B cell (primary cell): ENCODE measurements at regions not wholly inside any gene's neighbourhood (a gene's known extent, or its start where the extent isn't known, plus 50 kb on each side); places are given as distances from the start of the nearest gene placed in this dataset.

Source experiments
- ATAC-seq: fragments of 200-7000 bp; cut with Tn5 transposase; one replicate; pipeline ENCODE4 v1.10.0; 2021; ENCODE audit warnings: low read depth, mild to moderate bottlenecking, moderate number of reproducible peaks, moderate library complexity
- CTCF ChIA-PET: fragments of 350-600 bp; sonication (Branson Sonifier 250); formaldehyde crosslinking; loops from one replicate; lab custom pipeline; 2021; ENCODE audit warnings: antibody characterized with exemption, inconsistent platforms; lab: Charles Lee
- POLR2A ChIA-PET: fragments of 350-600 bp; sonication (Branson Sonifier 250); formaldehyde crosslinking; loops from one replicate; lab custom pipeline; 2021; ENCODE audit warnings: antibody characterized with exemption; lab: Charles Lee
- DNase-seq: peaks from one replicate; pipeline ENCODE4 v3.0.0; 2013
- H2AFZ ChIP-seq: 2 replicates; pipeline ENCODE4 v1.6.1; 2012; ENCODE audit warnings: mild to moderate bottlenecking, low read depth, low read length; ENCODE audit not compliant: insufficient read depth, poor library complexity, severe bottlenecking
- H3K27ac ChIP-seq, 2 donors: 1 replicate in 1 of 2; 2 replicates in 1 of 2; pipeline ENCODE4 v1.5.1; 2012 to 2013; ENCODE audit warnings: low read length in 2 of 2, mild to moderate bottlenecking in 2 of 2, moderate library complexity in 1 of 2
- H3K27me3 ChIP-seq, 4 experiments: fragments of 200-600 bp in 1 of 4; sonication (generic) in 1 of 4; replicated peaks in 1 of 4; 1 replicate in 2 of 4; 2 replicates in 2 of 4; pipeline versions ENCODE4 v1.6.1 to v1.7.0; 2013 to 2016; ENCODE audit warnings: low read length in 3 of 4, mild to moderate bottlenecking in 2 of 4, mixed read lengths in 1 of 4, moderate library complexity in 1 of 4; ENCODE audit not compliant: insufficient read depth in 4 of 4, control insufficient read depth in 3 of 4; ENCODE audit errors: control extremely low read depth in 1 of 4
- H3K36me3 ChIP-seq, 2 experiments: replicated peaks in 1 of 2; 1 replicate in 1 of 2; 2 replicates in 1 of 2; pipeline versions ENCODE4 v1.6.1 to v1.7.1; 2013; ENCODE audit warnings: low read length in 1 of 2; ENCODE audit not compliant: insufficient read depth in 2 of 2, control insufficient read depth in 1 of 2; ENCODE audit errors: control extremely low read depth in 1 of 2, extremely low read depth in 1 of 2
- H3K4me1 ChIP-seq, 2 donors: fragments of 200-600 bp in 1 of 2; sonication (generic) in 1 of 2; 1 replicate in 1 of 2; 2 replicates in 1 of 2; pipeline versions ENCODE4 v1.5.1 to v1.6.1; 2013 to 2017; ENCODE audit warnings: low read length in 2 of 2; ENCODE audit not compliant: control insufficient read depth in 2 of 2, insufficient read depth in 2 of 2
- H3K4me2 ChIP-seq: replicated peaks from 2 replicates; pipeline ENCODE3; 2012; ENCODE audit warnings: mild to moderate bottlenecking, low read depth, low read length; ENCODE audit not compliant: poor library complexity, severe bottlenecking
- H3K4me3 ChIP-seq, 5 experiments: fragments of 200-600 bp in 1 of 5; sonication (generic) in 1 of 5; 1 replicate in 3 of 5; 2 replicates in 2 of 5; pipeline versions ENCODE4 v1.5.1 to v1.7.0; 2011 to 2016; ENCODE audit warnings: low read length in 4 of 5, mild to moderate bottlenecking in 4 of 5, low read depth in 2 of 5, control low read depth in 1 of 5, moderate library complexity in 1 of 5; ENCODE audit not compliant: insufficient read depth in 1 of 5; ENCODE audit errors: control extremely low read depth in 1 of 5, extremely low read depth in 1 of 5
- H3K79me2 ChIP-seq: fragments of 200-600 bp; sonication (generic); one replicate; pipeline ENCODE4 v1.6.0; 2016; ENCODE audit warnings: low read length; ENCODE audit not compliant: control insufficient read depth, insufficient read depth
- H3K9ac ChIP-seq: fragments of 200-600 bp; sonication (generic); 2 replicates; pipeline ENCODE4 v1.6.1; 2017; ENCODE audit warnings: mild to moderate bottlenecking, low read length, moderate library complexity
- H3K9me3 ChIP-seq, 3 donors: one replicate each; pipeline versions ENCODE4 v1.6.1 to v1.7.1; 2013; ENCODE audit warnings: low read length in 2 of 3; ENCODE audit not compliant: control insufficient read depth in 2 of 3, insufficient read depth in 1 of 3; ENCODE audit errors: control extremely low read depth in 1 of 3
- H4K20me1 ChIP-seq: 2 replicates; pipeline ENCODE4 v1.6.0; 2012; ENCODE audit warnings: mild to moderate bottlenecking, low read length; ENCODE audit not compliant: insufficient read depth, control insufficient read depth, poor library complexity, severe bottlenecking
- H3K27ac Mint-ChIP-seq: one replicate; pipeline ENCODE4 v1.8.0; 2021; ENCODE audit warnings: mixed read lengths
- H3K27me3 Mint-ChIP-seq: one replicate; pipeline ENCODE4 v1.8.0; 2021; ENCODE audit warnings: mixed read lengths
- H3K4me1 Mint-ChIP-seq: one replicate; pipeline ENCODE4 v1.8.0; 2021; ENCODE audit warnings: mixed read lengths
- H3K4me3 Mint-ChIP-seq: one replicate; pipeline ENCODE4 v1.8.0; 2021; ENCODE audit warnings: mixed read lengths
- H3K9me3 Mint-ChIP-seq: one replicate; pipeline ENCODE4 v1.8.0; 2022; ENCODE audit warnings: mixed read lengths; ENCODE audit not compliant: insufficient read depth
- EZH2 ChIP-seq: IDR thresholded peaks from 2 replicates; pipeline ENCODE4 v1.6.1; 2012; ENCODE audit warnings: borderline replicate concordance, low read depth, mild to moderate bottlenecking, moderate library complexity, low read length; ENCODE audit not compliant: insufficient read depth, poor library complexity, severe bottlenecking
- WGBS: methylation state at CpG from one replicate; pipeline ENCODE4 v1.1.5; 2013; ENCODE audit warnings: missing lambda C conversion rate; ENCODE audit not compliant: insufficient coverage; 5-methylcytosine and 5-hydroxymethylcytosine counted together
- intact Hi-C: fragments of 100-400 bp; cut with micrococcal nuclease; formaldehyde crosslinking; loops from one replicate; pipeline ENCODE4 v1.10.0; 2022
- TF ChIP-seq, protein P1 (sequence below): fragments of 200-600 bp; IDR thresholded peaks from one replicate; pipeline ENCODE4 v1.8.0; 2022; ENCODE audit warnings: antibody characterized with exemption, mild to moderate bottlenecking

DNA sequence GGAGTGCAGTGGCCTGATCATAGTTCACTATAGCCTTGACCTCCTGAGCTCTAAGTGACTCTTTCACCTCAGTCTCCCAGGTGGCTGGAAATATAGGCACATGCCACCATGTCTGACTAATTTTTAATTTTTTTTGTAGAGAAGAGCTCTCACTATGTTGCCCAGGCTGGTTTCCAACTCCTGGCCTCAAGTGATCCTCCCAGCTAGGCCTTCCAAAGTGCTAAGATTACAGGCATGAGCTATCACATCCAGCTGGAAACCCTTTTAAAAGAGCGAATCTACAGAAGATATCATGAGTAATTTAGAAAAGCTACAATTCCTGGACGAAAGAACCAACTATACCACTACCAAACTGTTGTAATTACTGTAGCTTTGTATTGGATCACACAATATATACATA lies 394.4 kb upstream of the AUTS2 start:
- H3K36me3 ChIP-seq = no peaks in the 10 kb centered on the region
- H3K9ac ChIP-seq = no peak overlapping the region
- POLR2A ChIA-PET = no interaction called here
- ATAC-seq (no peak), DNase-seq (no peak)
- peaks cover 4 to 19% (median 15%) of the 10 kb centered on the region in 3 donors for H3K9me3 ChIP-seq
- H3K4me3 Mint-ChIP-seq = no peak overlapping the region
- no peak overlapping the region for H2AFZ ChIP-seq
- H4K20me1 ChIP-seq = no peaks in the 10 kb centered on the region
- H3K27ac ChIP-seq = no peak overlapping the region
- no peak overlapping the region for H3K4me2 ChIP-seq
- H3K4me3 ChIP-seq = no peak overlapping the region
- CTCF ChIA-PET = no interaction called here
- H3K4me1 Mint-ChIP-seq = peaks cover 17% of the 10 kb centered on the region
- H3K4me1 ChIP-seq = peaks cover 19 to 22% of the 10 kb centered on the region in 2 donors
- no peaks in the 10 kb centered on the region for H3K27me3 Mint-ChIP-seq
- no peak overlapping the region for H3K27ac Mint-ChIP-seq
- no peaks in the 10 kb centered on the region for H3K79me2 ChIP-seq
- no peaks in the 10 kb centered on the region for H3K27me3 ChIP-seq
- TF ChIP-seq, protein P1, sequence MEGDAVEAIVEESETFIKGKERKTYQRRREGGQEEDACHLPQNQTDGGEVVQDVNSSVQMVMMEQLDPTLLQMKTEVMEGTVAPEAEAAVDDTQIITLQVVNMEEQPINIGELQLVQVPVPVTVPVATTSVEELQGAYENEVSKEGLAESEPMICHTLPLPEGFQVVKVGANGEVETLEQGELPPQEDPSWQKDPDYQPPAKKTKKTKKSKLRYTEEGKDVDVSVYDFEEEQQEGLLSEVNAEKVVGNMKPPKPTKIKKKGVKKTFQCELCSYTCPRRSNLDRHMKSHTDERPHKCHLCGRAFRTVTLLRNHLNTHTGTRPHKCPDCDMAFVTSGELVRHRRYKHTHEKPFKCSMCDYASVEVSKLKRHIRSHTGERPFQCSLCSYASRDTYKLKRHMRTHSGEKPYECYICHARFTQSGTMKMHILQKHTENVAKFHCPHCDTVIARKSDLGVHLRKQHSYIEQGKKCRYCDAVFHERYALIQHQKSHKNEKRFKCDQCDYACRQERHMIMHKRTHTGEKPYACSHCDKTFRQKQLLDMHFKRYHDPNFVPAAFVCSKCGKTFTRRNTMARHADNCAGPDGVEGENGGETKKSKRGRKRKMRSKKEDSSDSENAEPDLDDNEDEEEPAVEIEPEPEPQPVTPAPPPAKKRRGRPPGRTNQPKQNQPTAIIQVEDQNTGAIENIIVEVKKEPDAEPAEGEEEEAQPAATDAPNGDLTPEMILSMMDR = no peak
- no peak for TF ChIP-seq EZH2
- intact Hi-C loops = no loop called here
- WGBS = no CpG with 5 or more reads among the region's 2 CpGs
- peaks cover 13% of the 10 kb centered on the region for H3K9me3 Mint-ChIP-seq

DNA sequence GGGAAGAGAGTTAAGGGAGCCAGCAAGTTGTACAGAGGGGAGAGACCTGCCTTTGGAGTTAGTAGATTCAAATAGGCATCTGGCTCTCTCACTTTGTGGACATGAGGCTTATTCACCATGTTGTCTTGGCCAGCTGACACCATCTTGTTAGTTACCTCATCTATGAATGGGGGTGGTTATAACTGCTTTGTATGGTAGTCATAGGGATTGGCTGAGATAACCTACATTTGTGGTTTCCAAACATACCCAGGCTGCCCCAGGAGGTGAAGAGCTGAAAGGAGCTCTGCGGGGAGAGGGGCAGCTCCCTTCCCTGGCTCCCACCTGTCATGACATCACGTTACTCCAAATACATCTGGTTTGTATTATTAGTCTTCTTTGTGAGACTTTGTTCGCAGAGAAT lies 393.3 kb upstream of the AUTS2 start:
- Mint-ChIP-seq H3K27me3 (no peaks in the 10 kb centered on the region), H3K4me1 (peaks cover 12% of the 10 kb centered on the region), H3K9me3 (peaks cover 4% of the 10 kb centered on the region), H3K27ac (no peak overlapping the region), H3K4me3 (no peak overlapping the region)
- Histone ChIP-seq H3K27me3 (no peaks in the 10 kb centered on the region), H3K4me2 (no peak overlapping the region), H3K79me2 (no peaks in the 10 kb centered on the region), H3K4me1 (peaks cover 15 to 19% of the 10 kb centered on the region in 2 donors), H3K9ac (no peak overlapping the region), H3K4me3 (no peak overlapping the region), H3K36me3 (no peaks in the 10 kb centered on the region), H3K27ac (no peak overlapping the region), H3K9me3 (peaks cover 0 to 8% (median 5%) of the 10 kb centered on the region in 3 donors), H2AFZ (no peak overlapping the region), H4K20me1 (no peaks in the 10 kb centered on the region)
- TF ChIP-seq, protein P1 = no peak
- DNase-seq (no peak), ATAC-seq (no peak)
- CTCF ChIA-PET = no interaction called here
- POLR2A ChIA-PET = no interaction called here
- no CpG with 5 or more reads among the region's 3 CpGs for WGBS
- intact Hi-C loops = no loop called here
